Muscle of back (tissue), 3 donors: ENCODE measurements at regions not wholly inside any gene's neighbourhood (a gene's known extent, or its start where the extent isn't known, plus 50 kb on each side); places are given as distances from the start of the nearest gene placed in this dataset.
"Not testable (repeated sequence)": the region's sequence is repeated elsewhere in the genome, so short reads cannot be mapped to it uniquely, and the experiment has no call there.

Experiments
- DNase-seq, 3 donors: peaks; one replicate each; pipeline versions ENCODE4 v3.0.0 to v3.0.0-alpha.2; 2013

DNA sequence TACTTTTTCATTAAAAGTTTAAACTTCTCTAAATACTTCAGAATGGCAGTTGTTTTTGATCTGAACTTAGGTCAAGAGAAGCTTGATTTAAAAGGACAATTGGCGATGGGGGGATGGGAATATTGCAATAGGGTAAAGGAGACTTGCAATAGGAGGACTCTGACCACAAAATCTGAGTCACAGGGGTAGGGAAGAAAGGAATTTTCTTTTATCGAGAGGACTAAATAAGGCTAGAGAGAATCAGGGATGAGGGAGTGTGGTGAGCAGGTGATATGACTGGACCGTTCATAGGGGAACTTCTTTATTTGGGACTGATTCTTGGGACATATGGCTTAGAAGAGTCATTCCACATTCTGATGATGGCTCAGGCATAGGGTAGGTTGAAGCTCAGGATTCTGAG, 1260.2 kb downstream of the ADGRL3 start:
- no peak for DNase-seq

DNA sequence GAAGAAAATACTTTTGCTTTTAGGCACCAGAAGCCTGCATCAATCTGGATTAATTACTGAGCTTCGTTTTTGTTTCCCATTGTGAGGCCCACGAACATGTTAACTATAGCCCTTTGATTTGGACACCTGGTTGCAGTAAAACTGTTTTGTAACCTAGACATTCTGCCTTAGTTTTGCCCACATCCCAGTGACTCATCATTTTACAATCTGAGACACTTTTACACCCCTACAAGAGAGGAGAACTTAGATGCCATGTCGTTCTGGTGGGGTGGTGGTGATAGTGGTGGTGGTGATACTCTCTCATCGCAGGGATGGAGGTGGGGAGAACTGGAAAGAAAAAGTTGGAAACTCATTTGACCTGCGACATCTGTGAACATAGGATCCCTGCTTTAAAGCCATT, 1257.2 kb downstream of the ADGRL3 start:
- no peak for DNase-seq

DNA sequence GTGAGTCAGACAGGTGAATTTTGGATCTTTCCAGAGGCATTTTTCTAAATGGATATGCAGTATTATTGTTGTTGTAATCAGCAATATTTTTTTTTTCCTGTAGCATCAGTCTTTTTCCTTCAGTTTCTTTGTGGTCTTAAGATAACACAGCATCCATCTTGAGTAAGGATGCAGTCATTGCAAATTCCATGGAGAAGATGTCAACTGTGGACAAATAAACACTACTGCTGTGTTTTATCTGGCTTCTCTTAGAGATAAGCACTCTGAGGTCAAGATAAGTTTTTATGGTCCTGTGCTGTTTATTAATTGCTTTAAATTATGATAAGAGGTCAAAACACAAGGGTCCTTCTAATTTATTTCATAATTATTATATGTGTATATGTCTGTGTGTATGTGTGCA, 1255.7 kb downstream of the ADGRL3 start:
- DNase-seq: no peak

DNA sequence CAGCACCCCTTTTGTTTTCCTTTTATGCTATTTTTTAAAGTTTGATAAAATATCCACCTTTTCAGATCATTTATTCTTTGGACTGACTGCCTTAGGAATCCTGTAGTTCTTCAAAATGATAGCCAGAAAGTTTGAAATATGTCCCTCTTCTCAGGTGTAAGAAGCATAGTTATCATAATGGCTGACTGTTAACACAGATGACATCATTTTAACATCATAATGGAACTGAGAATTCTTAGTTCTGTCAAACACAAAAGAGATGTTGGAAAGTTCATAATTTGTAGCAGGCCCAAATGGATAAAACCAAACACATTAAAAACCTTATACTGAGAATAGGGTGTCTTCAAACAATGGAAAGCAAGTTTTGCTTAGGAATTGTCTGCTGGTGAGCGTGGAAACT, 1254.4 kb downstream of the ADGRL3 start:
- DNase-seq: no peak

DNA sequence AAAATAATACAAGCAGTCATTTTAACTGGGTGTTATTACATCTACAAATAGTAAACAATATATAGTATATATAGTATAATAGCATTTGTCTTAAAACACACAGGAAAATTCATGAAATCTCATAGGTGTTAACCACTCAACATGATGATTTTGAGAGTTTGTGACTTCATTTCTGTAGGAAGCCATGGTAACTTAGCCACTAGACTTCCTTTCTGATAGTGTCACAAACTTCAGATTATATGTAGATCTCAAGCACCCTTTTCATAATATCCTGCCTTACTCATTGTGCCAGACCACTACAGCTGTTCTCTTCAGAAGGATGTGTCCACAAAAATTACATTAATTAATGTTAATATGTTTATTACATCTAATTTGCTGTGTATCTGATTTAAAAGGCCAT, 1250.6 kb downstream of the ADGRL3 start:
- DNase-seq: no peak

DNA sequence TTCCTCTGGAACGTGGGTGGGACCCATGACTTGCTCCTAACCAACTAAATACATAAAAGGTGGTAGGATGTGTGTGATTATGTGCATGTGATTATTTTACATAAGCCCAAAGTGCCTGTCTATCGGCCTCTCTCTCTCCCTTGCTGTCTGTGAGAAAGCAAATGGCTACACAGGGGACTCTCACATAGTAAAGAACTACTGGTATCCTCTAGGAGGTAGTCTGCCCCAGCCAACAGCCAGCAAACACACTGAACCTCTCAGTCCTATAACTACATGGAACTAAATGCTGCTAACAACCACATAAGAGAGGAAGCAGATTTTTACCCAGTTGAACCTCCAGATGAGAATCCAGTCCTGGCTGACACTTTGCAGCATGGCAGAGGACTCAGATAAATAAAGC, 1249.4 kb downstream of the ADGRL3 start:
- DNase-seq: peak in 1 of 3 donors; percentile 25

DNA sequence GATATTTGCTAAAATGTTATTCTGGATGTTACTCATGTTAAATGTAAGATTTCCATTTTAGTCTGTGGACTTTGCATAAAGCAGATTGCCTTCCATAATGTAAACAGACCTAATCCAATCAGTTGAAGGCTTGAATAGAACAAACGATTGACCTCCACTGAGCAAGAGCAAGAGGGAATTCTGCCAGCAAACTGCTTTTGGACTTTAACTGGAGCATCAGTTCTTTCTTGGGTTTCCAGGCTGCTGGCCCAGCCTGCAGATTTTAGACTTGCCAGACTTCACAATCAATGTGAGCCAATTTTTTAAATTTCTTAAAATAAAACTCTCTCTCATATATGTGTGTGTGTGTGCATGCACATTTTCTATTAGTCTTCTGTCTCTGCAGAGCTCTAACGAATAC, 1248.8 kb downstream of the ADGRL3 start:
- DNase-seq: peak; percentile 59 to 79 (median 62)

DNA sequence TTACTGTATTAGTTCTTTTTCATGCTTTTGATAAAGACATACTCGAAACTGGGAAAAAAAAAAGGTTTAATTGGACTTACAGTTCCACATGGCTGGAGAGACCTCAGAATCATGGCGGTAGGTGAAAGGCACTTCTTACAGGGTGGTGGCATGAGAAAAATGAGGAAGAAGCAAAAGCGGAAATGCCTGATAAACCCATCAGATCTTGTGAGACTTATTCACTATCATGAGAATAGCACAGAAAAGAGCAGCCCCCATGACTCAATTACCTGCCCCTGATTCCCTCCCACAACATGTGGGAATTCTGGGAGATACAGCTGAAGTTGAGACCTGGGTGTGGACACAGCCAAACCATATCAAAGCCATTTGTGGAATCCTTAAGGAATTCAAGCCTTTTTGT, 1238.9 kb downstream of the ADGRL3 start:
- no peak for DNase-seq

DNA sequence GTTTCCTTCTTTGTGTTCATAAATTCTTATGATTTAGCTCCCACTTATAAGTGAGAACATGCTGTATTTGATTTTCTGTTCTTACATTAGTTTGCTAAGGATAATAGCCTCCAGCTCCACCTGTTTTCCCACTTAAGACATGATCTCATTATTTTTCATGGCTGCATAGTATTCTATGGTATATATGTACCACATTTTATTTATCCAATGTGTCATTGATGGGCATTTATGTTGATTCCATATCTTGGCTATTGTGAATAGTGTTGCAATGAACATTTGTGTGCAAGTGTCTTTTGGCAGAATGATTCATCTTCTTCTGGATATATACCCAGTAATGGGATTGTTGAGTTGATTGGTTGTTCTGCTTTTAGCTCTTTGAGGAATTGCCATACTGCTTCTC, 1234.8 kb downstream of the ADGRL3 start:
- DNase-seq: no peak

DNA sequence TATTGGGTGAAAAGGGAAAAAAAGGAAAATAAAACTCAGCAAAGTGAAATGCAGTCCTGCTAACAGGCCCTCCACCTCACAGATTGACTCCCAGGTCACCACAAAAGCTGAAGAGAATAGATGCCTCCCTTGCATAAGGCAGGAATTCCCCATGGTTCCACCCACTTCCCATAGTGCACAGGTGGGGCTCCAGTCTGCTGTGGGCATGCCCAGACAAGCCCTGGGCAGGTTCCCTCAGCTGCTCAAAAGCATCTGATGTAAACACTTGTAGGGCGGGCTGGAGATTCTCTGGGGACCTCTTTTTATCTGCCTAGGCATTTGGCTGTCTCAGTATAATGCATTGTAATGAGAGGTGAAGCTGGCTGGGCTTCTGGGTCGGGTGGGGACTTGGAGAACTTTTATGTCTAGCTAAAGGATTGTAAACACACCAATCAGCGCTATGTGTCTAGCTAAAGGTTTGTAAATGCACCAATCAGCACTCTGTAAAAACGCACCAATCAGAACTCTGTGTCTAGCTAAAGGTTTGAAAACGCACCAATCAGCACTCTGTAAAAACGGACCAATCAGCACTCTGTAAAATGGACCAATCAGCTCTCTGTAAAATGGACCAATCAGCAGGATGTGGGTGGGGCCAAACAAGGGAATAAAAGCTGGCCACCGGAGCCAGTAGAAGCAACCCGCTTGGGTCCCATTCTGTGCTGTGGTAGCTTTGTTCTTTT, 1231.5 kb downstream of the ADGRL3 start:
- not testable (repeated sequence) for DNase-seq

DNA sequence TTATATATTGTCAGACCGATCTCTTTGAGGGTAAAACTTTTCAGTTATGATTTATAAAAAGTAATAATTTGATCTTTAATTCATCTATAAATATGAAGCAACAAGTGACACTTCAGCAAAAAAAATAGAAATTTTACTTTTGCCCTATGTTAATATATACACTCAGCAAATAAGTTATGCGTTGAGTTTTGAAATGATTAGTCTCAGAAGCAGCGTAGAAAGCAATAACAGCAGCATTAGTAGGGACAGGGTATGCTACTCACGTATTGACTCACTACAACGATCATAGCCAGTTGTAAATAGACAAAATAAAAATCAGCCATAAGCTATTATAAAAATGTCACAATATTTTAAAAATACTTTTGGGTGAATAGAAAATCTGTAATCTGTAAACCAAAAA, 1229.2 kb downstream of the ADGRL3 start:
- no peak for DNase-seq

DNA sequence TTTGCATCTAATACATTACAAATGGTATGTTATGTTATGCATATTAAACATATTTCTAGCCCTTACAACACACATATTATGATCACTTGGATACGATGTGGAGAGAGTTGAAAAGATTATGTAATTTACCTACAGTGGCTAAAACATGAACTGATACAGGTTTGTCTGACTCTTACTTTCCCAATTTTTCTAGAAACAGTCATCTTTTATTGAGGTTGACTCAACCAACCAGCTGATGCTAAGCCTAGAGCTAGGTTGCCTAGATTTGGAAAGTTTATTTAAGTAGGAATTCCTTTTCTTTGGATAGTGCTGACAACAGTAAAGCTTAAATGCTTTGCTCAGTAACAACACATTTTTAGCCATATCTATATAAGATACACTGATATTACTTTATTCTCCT, 1215.1 kb downstream of the ADGRL3 start:
- no peak for DNase-seq

DNA sequence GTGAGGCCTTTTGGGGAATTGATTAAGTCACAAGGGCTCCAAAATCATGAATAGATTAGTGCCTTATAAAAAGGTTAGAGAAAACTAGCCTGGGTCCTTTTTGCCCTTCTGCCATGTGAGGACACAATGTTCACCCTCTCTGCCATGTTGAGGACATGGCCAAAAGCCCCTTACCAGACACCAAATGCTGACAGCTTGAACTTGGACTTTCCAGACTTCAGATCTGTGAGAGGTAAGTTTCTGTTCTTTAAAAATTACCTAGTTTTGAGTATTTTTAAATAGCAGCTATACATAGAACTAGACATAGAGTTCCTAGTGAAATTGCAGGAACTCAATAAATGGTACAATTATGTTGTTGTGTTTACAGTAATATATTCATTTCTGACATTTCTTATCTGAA, 1214.4 kb downstream of the ADGRL3 start:
- DNase-seq: no peak

DNA sequence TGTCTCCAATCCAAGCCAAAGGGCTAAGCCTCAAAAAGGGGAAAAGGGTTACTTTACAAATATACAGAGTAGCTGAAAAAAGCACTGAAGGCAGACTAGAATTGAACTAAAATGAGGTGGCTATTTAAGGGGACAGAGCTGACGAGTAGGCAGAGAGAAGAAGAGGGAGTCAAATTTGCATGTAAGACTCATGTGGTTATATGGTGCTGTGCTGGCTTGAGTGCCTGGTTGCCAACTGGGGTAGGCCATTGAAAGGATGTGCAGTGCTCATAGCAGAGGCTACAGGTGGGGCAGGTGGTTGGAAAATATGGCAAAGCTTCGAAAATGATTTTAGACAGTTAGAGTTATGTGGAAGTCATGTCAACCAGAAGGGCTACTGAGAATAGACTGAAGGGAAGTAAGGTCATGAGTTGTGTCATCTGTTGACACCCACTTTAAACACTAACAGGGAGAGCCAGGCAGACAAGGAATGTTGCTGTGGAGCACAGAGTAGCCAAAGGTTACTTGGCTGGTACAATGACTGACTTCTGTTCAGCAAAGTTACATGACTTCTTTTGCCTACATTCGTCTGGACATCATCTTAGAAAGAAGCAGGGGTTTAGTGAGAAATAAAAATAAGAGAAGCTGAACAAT, 1210.4 kb downstream of the ADGRL3 start:
- no peak for DNase-seq

DNA sequence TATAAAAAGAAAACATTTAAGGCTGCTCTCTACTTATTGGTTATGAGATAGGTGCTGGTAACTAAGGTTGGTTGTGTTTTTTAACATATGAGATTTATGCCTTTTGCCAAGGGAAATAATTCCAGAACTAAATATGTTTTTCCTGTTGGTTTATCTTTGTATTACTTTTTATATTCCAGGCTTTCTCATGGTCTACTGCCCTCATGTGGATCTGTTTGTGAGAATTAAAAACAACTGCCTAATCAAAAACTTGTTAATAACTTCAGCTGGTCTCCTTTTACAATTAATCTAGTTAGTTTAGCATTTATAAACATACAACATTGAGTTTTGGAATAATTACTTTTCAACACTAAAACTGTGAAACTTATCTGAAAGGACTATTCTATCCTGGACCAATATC, 1208.3 kb downstream of the ADGRL3 start:
- peak; percentile 9 to 68 (median 27) for DNase-seq

DNA sequence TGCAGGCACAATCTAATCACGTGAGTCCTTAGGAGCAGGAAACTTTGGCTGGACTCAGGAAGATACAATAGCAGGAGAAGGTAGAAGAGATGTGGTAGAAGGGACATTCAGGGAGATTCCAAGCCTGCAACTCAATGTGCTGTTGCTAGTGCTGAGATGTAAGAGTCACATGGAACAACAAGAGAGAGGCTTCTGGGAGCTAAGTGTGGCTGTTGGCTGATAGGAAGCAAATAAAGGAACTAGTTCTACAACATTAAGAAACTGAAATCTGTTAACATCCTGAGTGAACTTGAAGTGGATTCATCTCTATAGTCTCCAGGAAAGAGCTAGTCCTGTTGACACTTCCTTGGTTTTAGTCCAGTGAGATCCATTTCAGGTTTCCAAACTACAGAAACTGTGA, 1207.4 kb downstream of the ADGRL3 start:
- DNase-seq: peak in 2 of 3 donors; percentile 2 to 13

DNA sequence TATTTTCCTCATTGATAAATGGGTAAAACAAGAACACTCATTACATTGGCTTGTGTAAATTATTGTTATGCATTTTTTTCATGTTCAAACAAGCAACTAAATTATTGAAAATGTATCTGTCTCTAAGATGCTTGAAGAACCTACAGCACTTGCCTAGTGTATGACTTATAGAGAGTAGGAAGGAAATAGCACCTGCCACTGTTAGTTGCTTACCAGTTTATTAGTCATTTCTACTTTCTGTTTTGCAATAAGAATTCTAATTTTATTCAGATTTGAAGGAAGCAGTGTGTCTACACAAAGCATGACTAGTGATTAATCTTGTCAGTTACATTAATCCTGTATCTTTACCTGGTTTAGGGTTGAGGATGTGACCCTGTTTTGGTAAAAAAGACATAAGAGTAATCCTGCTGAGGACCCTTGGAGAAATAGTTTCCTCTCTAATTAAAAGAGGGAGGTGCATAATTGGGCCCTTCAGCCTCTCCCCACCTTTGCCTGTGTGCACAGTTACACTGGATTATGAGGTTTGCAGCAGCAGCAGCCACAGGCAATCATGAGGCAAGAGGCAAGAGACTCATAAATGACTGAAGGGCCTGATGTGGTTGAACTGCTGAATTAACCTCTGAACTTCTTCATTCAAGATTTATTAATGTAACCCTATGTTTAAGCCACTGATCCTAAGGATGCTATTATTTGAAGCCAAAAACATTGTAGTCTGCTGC, 1202.1 kb downstream of the ADGRL3 start:
- no peak for DNase-seq

DNA sequence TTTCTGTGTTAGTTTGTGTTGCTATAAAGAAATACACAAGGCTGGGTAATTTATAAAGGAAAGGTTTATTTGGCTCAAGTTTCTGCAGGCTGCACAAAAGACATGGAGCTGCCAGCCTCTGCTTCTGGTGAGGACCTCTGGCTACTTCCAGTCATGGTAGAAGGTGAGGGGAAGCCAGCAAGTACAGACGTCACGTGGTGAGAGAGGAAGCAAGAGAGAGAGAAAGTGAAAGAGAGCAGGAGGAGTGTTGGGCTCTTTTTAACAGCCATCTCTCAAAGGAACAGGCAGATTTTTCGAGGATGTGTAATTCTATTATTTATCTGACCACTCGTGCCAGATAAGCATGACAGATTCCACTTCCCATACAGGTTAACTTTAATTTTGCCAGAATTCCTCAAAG, 1199.1 kb downstream of the ADGRL3 start:
- peak in 2 of 3 donors; percentile 2 to 21 for DNase-seq

DNA sequence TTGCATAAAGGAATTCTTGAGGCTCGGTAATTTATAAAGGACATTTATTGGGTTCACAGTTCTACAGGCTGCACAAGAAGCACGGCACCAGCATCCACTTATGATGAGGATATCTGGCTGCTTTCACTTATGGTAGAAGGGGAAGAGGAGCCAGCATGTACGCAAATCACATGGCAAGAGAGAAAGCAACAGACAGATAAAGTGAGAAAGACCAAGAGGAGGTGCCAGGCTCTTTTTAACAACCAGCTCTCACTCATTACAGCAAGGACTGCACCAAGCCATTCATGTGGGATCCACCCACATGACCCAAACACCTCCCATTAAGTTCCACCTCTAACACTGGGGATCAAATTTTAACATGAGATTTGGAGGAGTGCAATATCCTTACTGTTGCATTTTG, 1198.2 kb downstream of the ADGRL3 start:
- no peak for DNase-seq

DNA sequence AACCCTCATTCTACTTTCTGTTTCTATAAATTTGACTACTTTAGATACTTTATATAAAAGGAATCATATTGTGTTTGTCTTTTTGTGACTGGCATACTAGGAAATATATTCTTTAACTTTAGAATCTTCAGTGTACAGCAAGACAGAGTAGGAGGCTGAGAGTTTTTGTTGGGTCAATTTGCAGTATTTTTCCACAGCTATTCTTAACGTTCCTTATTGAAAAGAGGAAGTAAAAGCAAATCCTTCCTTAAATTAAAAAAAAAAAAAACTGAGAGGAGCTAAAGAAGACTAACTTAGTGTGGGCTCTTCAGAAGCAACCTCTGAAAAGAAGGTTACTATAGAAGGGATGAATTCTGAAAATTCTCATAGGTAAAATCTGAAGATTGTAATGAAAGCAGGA, 1194.6 kb downstream of the ADGRL3 start:
- no peak for DNase-seq

DNA sequence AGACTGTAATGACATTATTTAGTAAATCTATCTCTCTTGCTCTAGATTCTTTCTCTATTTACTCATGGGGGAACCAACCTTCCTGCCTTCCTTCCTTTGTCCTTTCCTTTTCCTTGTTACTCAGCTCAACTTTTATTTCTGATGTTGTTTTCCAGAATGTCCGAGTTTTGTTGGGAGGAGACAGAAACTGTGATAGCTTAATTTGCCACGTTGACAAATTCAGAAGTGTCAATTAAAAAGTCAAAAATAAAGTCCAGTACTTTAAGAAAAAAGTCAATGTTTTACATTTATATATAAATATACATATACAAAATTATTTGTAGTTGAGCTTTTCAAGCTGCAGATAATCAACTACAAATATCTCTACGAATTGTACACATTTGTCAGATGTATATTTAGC, 1187.7 kb downstream of the ADGRL3 start:
- no peak for DNase-seq

DNA sequence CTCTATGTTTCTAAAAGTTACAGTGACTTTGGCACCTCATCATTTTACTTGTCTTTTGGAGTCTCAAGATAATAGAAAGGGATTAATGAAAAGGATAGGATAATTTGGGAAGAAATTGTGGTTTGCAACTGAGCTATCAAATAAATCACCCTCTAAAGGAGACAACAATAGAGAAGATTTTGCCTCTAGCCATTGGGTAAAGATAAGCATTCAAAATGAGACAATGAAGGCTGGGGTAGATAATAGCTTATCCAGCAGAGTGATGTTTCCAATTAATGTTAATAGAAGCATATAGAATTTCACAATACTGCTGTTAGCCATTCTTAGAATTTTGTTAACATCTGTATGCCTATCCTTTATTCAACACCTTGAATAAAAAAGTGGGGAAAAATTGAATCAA, 1177.6 kb downstream of the ADGRL3 start:
- no peak for DNase-seq

DNA sequence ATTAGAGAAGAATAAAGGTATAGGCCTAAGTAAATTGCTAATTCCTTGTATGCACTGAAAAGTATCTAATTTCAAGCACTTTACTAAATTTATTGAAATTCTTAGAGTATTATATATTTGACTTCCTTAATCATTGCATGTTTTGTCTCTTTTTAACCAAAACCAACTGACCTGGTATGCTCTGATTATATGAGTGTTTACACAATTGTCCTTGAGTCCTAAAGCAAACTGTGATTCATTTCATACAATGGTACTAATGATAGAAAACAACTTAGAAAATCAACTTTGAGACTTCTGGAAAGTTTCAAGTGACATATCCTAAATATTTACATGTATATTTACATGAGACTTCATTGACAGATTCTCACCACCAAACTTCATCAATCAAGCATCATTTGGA, 1177.1 kb downstream of the ADGRL3 start:
- no peak for DNase-seq
